IMR-90 (cell line): ENCODE measurements at regions not wholly inside any gene's neighbourhood (a gene's known extent, or its start where the extent isn't known, plus 50 kb on each side); places are given as distances from the start of the nearest gene placed in this dataset.

Experiments
- ATAC-seq: fragments of 200-7000 bp; cut with Tn5 transposase; 2 replicates; pipeline ENCODE4 v1.9.1; 2020; ENCODE audit warnings: low read depth, mild to moderate bottlenecking, moderate library complexity
- BruUV-seq: library from RNA; stranded (reverse); fragments of 400-500 nt; replicated peaks from 2 replicates; lab custom pipeline; 2021; lab: Mats Ljungman, UMichigan
- CTCF ChIA-PET: fragments of 300-600 bp; formaldehyde crosslinking; extraction: SDS; loops from one replicate; lab custom pipeline; 2021; ENCODE audit warnings: antibody characterized with exemption; lab: Yijun Ruan, JAX
- POLR2A ChIA-PET: fragments of 300-600 bp; sonication (Branson Sonifier 250); formaldehyde crosslinking; loops from one replicate; lab custom pipeline; 2022; ENCODE audit warnings: antibody characterized with exemption; ENCODE audit not compliant: unreplicated experiment; lab: Charles Lee
- DNase-seq: peaks from one replicate; pipeline ENCODE4 v3.0.0; 2013
- H2AFZ ChIP-seq: replicated peaks from 2 replicates; pipeline ENCODE3; 2013; ENCODE audit warnings: low read length, mild to moderate bottlenecking; ENCODE audit not compliant: poor library complexity
- H2AK5ac ChIP-seq: 2 replicates; pipeline ENCODE4 v1.6.1; 2013; ENCODE audit warnings: low read depth, low read length, inconsistent platforms
- H2AK9ac ChIP-seq: replicated peaks from 2 replicates; pipeline ENCODE3; 2013; ENCODE audit warnings: mild to moderate bottlenecking, low read depth, low read length, moderate library complexity; ENCODE audit not compliant: poor library complexity
- H2BK120ac ChIP-seq: 2 replicates; pipeline ENCODE4 v1.6.1; 2013; ENCODE audit warnings: low read depth, low read length, inconsistent platforms
- H2BK15ac ChIP-seq: 3 replicates; pipeline ENCODE4 v1.6.1; 2013; ENCODE audit warnings: low read depth, low read length, inconsistent platforms
- H2BK20ac ChIP-seq: 2 replicates; pipeline ENCODE4 v1.6.1; 2013; ENCODE audit warnings: low read depth, mild to moderate bottlenecking, inconsistent platforms, low read length, moderate library complexity
- H2BK5ac ChIP-seq: 2 replicates; pipeline ENCODE4 v1.6.1; 2013; ENCODE audit warnings: mild to moderate bottlenecking, low read depth, low read length, inconsistent platforms; ENCODE audit not compliant: poor library complexity, severe bottlenecking
- H3K14ac ChIP-seq: replicated peaks from 2 replicates; pipeline ENCODE4 v1.6.1; 2013; ENCODE audit warnings: low read depth, low read length, inconsistent platforms
- H3K18ac ChIP-seq: 2 replicates; pipeline ENCODE4 v1.6.1; 2013; ENCODE audit warnings: low read depth, low read length, control low read depth
- H3K23ac ChIP-seq: 2 replicates; pipeline ENCODE4 v1.6.1; 2013; ENCODE audit warnings: low read depth, low read length, inconsistent platforms
- H3K27ac ChIP-seq: 2 replicates; pipeline ENCODE4 v1.5.1; 2013; ENCODE audit warnings: mild to moderate bottlenecking, control low read depth, low read length; ENCODE audit not compliant: insufficient read depth
- H3K27me3 ChIP-seq: 2 replicates; pipeline ENCODE4 v1.6.1; 2013; ENCODE audit warnings: low read length; ENCODE audit not compliant: control insufficient read depth, insufficient read depth
- H3K36me3 ChIP-seq: 2 replicates; pipeline ENCODE4 v1.6.1; 2013; ENCODE audit warnings: low read length, mixed read lengths; ENCODE audit not compliant: control insufficient read depth, insufficient read depth
- H3K4ac ChIP-seq: 2 replicates; pipeline ENCODE4 v1.6.1; 2013; ENCODE audit warnings: low read depth, low read length, inconsistent platforms
- H3K4me1 ChIP-seq: 2 replicates; pipeline ENCODE4 v1.6.1; 2013; ENCODE audit warnings: low read length, mixed read lengths; ENCODE audit not compliant: control insufficient read depth, insufficient read depth
- H3K4me2 ChIP-seq: 2 replicates; pipeline ENCODE4 v1.6.1; 2013; ENCODE audit warnings: low read depth, mild to moderate bottlenecking, control low read depth, low read length, moderate library complexity
- H3K4me3 ChIP-seq: 2 replicates; pipeline ENCODE4 v1.5.1; 2013; ENCODE audit warnings: low read depth, mild to moderate bottlenecking, control low read depth, low read length, moderate library complexity; ENCODE audit not compliant: insufficient read depth
- H3K56ac ChIP-seq: 2 replicates; pipeline ENCODE4 v1.6.1; 2013; ENCODE audit warnings: low read length, inconsistent platforms; ENCODE audit not compliant: insufficient read depth; ENCODE audit errors: extremely low read depth
- H3K79me1 ChIP-seq, 2 experiments: 2 replicates each; pipeline ENCODE4 v1.6.1; 2013; ENCODE audit warnings: low read length in 2 of 2, inconsistent platforms in 1 of 2, low read depth in 1 of 2
- H3K9ac ChIP-seq: 2 replicates; pipeline ENCODE4 v1.6.1; 2013; ENCODE audit warnings: low read depth, low read length, control low read depth
- H3K9me1 ChIP-seq: 2 replicates; pipeline ENCODE4 v1.6.1; 2013; ENCODE audit warnings: low read length, inconsistent platforms; ENCODE audit not compliant: insufficient read depth
- H3K9me3 ChIP-seq: 2 replicates; pipeline ENCODE4 v1.6.1; 2013; ENCODE audit warnings: low read length; ENCODE audit not compliant: control insufficient read depth, insufficient read depth
- H4K20me1 ChIP-seq: 2 replicates; pipeline ENCODE4 v1.6.1; 2013; ENCODE audit warnings: low read length, inconsistent platforms; ENCODE audit not compliant: insufficient read depth
- H4K5ac ChIP-seq: 2 replicates; pipeline ENCODE4 v1.6.1; 2013; ENCODE audit warnings: mild to moderate bottlenecking, low read depth, low read length, control low read depth
- H4K8ac ChIP-seq, 2 experiments: 2 replicates each; pipeline ENCODE4 v1.6.1; 2013; ENCODE audit warnings: low read depth in 2 of 2, low read length in 2 of 2, control low read depth in 1 of 2, inconsistent platforms in 1 of 2
- H4K91ac ChIP-seq: 2 replicates; pipeline ENCODE4 v1.6.1; 2013; ENCODE audit warnings: low read depth, low read length, inconsistent platforms; ENCODE audit not compliant: insufficient read depth
- BHLHE40 ChIP-seq: fragments of 150-350 bp; IDR thresholded peaks from 2 replicates; pipeline ENCODE4 v1.6.1; 2016; ENCODE audit warnings: mild to moderate bottlenecking, low read depth, low read length
- CEBPB ChIP-seq: IDR thresholded peaks from 2 replicates; pipeline ENCODE4 v1.6.1; 2012; ENCODE audit warnings: low read depth, low read length, improper control_type of control experiment
- CHD1 ChIP-seq: IDR thresholded peaks from 2 replicates; pipeline ENCODE4 v1.6.1; 2012; ENCODE audit warnings: low read depth, low read length, improper control_type of control experiment
- CTCF ChIP-seq: conservative IDR thresholded peaks from 2 replicates; pipeline ENCODE4 v1.5.1; 2012; ENCODE audit warnings: mild to moderate bottlenecking, low read depth, low read length, improper control_type of control experiment
- ELK1 ChIP-seq: fragments of 150-350 bp; IDR thresholded peaks from 2 replicates; pipeline ENCODE4 v1.6.1; 2016; ENCODE audit warnings: low read depth, mild to moderate bottlenecking, low read length, moderate library complexity, borderline replicate concordance
- FOS ChIP-seq: fragments of 150-350 bp; IDR thresholded peaks from 2 replicates; pipeline ENCODE4 v1.6.1; 2016; ENCODE audit warnings: low read depth, low read length
- MAFK ChIP-seq: IDR thresholded peaks from 2 replicates; pipeline ENCODE4 v1.6.1; 2012; ENCODE audit warnings: low read depth, low read length, improper control_type of control experiment
- MAZ ChIP-seq: IDR thresholded peaks from 2 replicates; pipeline ENCODE4 v1.6.1; 2012; ENCODE audit warnings: low read depth, mild to moderate bottlenecking, low read length, improper control_type of control experiment, moderate library complexity, borderline replicate concordance
- MXI1 ChIP-seq: IDR thresholded peaks from 2 replicates; pipeline ENCODE4 v1.6.1; 2012; ENCODE audit warnings: low read depth, mild to moderate bottlenecking, low read length, moderate library complexity, borderline replicate concordance
- NFE2L2 ChIP-seq: fragments of 150-350 bp; IDR thresholded peaks from 2 replicates; pipeline ENCODE4 v1.6.1; 2016; ENCODE audit warnings: low read depth, mild to moderate bottlenecking, low read length
- POLR2A ChIP-seq: IDR thresholded peaks from 2 replicates; pipeline ENCODE4 v1.6.1; 2012; ENCODE audit warnings: mild to moderate bottlenecking, low read depth, low read length
- RAD21 ChIP-seq: IDR thresholded peaks from 2 replicates; pipeline ENCODE4 v1.6.1; 2012; ENCODE audit warnings: low read length, improper control_type of control experiment
- RCOR1 ChIP-seq: IDR thresholded peaks from 2 replicates; pipeline ENCODE4 v1.6.1; 2012; ENCODE audit warnings: mild to moderate bottlenecking, low read length, improper control_type of control experiment; ENCODE audit not compliant: insufficient replicate concordance
- RFX5 ChIP-seq: IDR thresholded peaks from 2 replicates; pipeline ENCODE4 v1.8.0; 2012; ENCODE audit warnings: low read depth, mild to moderate bottlenecking, low read length, moderate library complexity
- SMC3 ChIP-seq: fragments of 150-350 bp; IDR thresholded peaks from 2 replicates; pipeline ENCODE4 v1.6.1; 2016; ENCODE audit warnings: low read depth, mild to moderate bottlenecking, antibody characterized with exemption, low read length, moderate library complexity
- WGBS, 2 experiments: methylation state at CpG; one replicate each; pipeline versions ENCODE4 v1.1.5 to v1.1.7; 2013; ENCODE audit warnings: missing lambda C conversion rate in 2 of 2; ENCODE audit not compliant: insufficient read length in 1 of 2; ENCODE audit errors: extremely low coverage in 2 of 2; 5-methylcytosine and 5-hydroxymethylcytosine counted together
- dilution Hi-C: fragments of 300-500 bp; cut with HindIII; formaldehyde crosslinking; loops from one replicate; pipeline ENCODE4 v1.14.3; 2018; ENCODE audit warnings: low sequenced_read_pairs; ENCODE audit not compliant: unreplicated experiment
- in situ Hi-C: fragments of 300-500 bp; cut with MboI; formaldehyde crosslinking; loops from 3 replicates; pipeline ENCODE4 v1.14.3; 2019; ENCODE audit warnings: low sequenced_read_pairs, inconsistent platforms, mixed read lengths
- intact Hi-C: fragments of 100-400 bp; cut with micrococcal nuclease; formaldehyde crosslinking; loops from 2 replicates; pipeline ENCODE4 v1.10.0; 2022
- TF ChIP-seq, protein P1 (sequence below): fragments of 150-350 bp; IDR thresholded peaks from 2 replicates; pipeline ENCODE4 v1.6.1; 2017; ENCODE audit warnings: mild to moderate bottlenecking, antibody characterized with exemption, low read length, low read depth

DNA sequence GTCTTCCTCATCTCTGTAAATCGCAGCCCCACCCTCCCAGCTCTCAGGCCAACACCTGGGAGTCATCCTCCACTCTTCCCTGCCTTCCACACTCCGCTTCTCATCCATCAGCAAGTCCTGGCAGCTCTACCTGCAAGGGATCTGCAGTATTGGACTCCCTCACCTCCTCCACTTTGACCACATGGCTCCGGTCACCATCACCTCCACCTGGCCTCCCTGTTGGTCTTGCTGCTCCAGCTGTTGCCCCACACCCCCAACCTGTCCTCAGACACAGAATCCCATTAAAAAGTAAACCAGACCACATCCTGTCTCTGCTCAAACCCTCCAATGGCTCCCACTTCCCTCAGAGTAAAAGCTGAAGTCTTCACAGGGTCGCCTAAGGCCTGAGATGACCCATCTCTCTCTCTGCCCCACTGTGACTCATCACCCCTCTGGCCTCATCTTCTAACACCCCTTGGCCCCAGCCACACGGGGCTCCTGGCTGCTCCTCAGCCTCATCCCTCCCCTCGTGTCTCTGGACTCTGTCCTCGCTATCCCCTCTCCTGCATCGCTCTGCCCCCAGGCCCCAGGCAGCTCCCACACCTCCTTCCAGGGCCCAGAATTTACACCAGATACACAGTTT is 185.1 kb upstream of the SULF2 start:
- H3K4me2 ChIP-seq, result no peak overlapping the region
- intact Hi-C loops, result no loop called here

More for the DNA sequence above, 185.1 kb upstream of the SULF2 start:
- Histone ChIP-seq H2AK5ac (no peak overlapping the region), H2BK20ac (no peak overlapping the region), H3K9ac (no peak overlapping the region), H2BK5ac (no peak overlapping the region), H2BK15ac (no peak overlapping the region), H3K27me3 (no peaks in the 10 kb centered on the region; the same call in 1 of the 2 replicates), H3K36me3 (no peaks in the 10 kb centered on the region), H4K20me1 (no peaks in the 10 kb centered on the region), H4K91ac (no peak overlapping the region), H3K23ac (no peak overlapping the region), H4K8ac (no peak overlapping the region), H4K5ac (no peak overlapping the region), H3K9me3 (no peaks in the 10 kb centered on the region), H3K27ac (no peak overlapping the region), H3K56ac (no peak overlapping the region), H3K79me1 (no peaks in the 10 kb centered on the region), H3K4me3 (no peak overlapping the region), H2BK120ac (no peak overlapping the region), H3K4ac (no peak overlapping the region), H2AK9ac (no peak overlapping the region), H3K4me1 (no peaks in the 10 kb centered on the region), H3K18ac (no peak overlapping the region), H3K14ac (no peak overlapping the region), H3K9me1 (no peaks in the 10 kb centered on the region), H2AFZ (no peak overlapping the region)
- 55% methylated on average over 2 of the region's 8 CpGs; no CpG with 5 or more reads in 1 of the 2 experiments for WGBS, 2 experiments
- ChIA-PET POLR2A (no interaction called here), CTCF (no interaction called here)
- dilution Hi-C loops, result no loop called here
- DNase-seq (no peak), ATAC-seq (no peak)
- in situ Hi-C loops, result no loop called here
- TF ChIP-seq POLR2A (no peak), RCOR1 (no peak), ELK1 (no peak), MAZ (no peak), FOS (no peak), RAD21 (no peak), CTCF (no peak), NFE2L2 (no peak), MXI1 (no peak), CHD1 (no peak), SMC3 (no peak), BHLHE40 (no peak), CEBPB (no peak), MAFK (no peak), RFX5 (no peak)
- TF ChIP-seq, protein P1, sequence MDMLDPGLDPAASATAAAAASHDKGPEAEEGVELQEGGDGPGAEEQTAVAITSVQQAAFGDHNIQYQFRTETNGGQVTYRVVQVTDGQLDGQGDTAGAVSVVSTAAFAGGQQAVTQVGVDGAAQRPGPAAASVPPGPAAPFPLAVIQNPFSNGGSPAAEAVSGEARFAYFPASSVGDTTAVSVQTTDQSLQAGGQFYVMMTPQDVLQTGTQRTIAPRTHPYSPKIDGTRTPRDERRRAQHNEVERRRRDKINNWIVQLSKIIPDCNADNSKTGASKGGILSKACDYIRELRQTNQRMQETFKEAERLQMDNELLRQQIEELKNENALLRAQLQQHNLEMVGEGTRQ, result no peak
- BruUV-seq, result no TSS peak
